Stimulated activated CD4-positive, alpha-beta T cell treated with anti-CD3 and anti-CD28 coated beads, Interleukin-2, amount 100 ng/mL, for 48 hours (primary cell): ENCODE measurements at regions not wholly inside any gene's neighbourhood (a gene's known extent, or its start where the extent isn't known, plus 50 kb on each side); places are given as distances from the start of the nearest gene placed in this dataset.

ENCODE experiments used
- DNase-seq, 2 donors: peaks; one replicate each; pipeline ENCODE4 v3.0.0-alpha.2; 2020

DNA sequence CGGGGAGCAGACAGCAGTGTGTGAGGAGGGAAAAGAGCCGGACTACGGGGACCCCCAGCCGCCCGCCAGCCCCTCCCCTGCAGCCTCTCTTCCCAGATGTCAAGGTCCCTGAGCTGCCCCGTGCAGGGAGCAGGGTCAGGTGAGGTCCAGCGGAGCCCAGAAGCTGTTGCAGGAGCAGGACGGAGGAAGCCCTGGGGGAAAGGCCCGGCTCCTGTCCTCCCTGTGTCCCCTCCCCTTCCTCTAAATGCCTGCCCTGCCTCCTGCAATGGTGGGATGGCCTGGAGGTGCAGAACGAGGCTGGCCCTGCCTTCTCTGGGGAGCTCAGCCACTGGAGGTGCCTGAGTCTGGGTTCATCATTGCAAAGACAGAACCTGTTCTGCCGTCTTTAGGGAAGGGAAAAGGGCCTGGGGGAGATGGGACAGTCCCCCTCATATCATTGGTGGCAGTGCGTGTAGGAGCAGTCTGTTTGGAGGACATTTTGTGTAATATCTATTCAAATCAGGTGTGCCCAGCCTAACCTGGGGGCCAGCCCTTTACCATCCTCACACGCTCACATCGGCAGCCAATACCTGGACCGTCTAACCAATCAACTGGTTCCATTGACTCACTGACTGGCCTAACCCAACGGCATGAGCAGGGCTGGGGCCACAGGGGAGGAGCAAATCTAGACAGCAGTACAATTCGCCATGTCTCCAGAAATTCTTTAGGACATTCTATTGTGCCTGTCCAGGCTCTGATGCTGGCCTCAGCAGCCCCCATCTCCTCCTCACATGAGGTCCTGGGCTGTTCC lies 364.1 kb upstream of the SFSWAP start:
- no peak for DNase-seq

DNA sequence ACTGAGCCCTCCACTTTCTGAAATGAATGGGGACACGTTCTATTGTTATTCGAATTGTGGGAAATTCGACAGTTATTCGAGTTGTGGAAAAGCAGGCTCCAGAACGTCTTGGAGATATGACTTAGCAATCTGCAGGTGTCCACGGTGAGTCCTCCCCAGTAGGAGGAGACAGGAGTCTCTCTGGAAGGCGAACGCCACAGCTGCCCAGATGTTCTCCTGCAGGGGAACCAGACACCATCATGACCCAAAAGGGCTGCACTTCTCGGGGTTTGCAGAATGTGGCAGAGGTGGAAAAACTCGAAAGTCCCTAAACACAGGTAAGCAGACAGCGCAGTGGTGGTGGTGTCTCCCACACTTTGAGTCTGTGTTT lies 363.6 kb upstream of the SFSWAP start:
- DNase-seq = no peak

DNA sequence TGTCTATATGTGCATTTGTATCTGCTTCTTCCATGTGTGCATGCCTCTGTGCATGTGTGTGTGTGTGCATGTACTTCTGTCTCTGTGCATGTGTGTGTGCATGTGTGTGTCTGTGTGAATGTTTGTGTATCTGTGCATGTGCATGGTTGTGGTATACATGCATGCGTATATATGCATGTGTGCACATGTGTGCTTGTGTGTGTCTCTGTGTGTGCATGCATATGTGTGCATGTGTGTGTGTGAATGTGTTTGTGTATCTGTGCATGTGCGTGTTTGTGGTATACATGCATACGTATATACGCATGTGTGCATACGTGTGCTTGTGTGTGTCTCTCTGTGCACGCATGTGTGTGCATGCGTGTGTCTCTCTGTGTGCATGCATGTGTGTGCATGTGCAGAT lies 363.2 kb upstream of the SFSWAP start:
- no peak for DNase-seq

- DNase-seq = no peak
Measured at GRCh38 chr12:131348231-131348630, 362.7 kb upstream of the SFSWAP start.

DNA sequence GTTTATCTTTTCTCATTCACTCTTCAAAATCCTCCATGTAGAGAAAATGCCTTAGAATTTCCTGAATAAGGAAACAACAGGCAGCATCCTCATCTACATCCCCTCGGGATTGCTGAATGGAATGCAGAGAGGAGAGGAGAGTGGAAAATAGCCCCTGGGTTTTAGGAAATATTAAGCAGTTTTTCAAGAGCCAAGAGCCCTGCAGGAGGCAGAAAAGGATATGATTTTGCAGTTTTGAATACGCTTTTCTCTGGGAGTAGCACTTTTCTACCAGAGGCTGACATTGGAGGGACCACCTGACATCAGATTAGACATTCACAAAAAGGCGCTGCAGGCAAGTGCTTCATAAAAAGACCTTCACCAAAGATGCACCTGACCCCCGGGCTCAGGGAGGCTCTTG lies 362.2 kb upstream of the SFSWAP start:
- DNase-seq = no peak

DNA sequence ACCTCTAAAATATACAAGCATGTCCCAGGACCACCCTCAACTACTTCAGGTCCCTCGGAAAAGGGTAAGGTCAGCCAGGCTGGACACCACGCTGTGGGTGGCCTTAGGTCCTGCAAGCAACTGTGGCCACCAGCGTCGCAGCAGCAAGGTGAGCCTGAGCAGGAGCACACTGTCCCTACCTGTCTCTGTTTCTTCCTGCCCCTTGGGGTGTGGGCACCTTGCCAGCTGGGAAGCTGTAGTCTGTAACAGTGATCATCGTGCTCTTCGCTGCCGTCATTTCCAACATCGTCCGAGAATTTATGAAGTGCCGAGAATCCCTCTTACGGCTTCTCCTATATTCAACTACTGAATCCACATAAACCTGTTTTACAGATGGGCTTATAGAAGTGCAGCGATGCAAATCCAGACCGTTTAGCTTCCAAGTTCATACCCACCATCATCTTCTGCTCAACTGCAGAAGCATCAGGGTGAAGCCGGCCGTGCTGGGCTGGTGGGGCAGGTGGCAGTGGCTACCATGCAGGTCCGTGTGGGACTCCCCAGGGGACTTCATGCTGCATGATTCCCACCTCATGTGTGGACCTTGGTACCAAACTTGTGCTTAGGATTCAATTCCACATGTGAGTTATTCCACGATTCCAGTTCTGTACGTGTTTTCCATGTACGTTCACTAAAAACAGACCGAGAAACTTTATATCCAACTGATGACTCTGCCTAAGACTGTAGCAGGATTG lies 361.3 kb upstream of the SFSWAP start:
- DNase-seq = no peak

DNA sequence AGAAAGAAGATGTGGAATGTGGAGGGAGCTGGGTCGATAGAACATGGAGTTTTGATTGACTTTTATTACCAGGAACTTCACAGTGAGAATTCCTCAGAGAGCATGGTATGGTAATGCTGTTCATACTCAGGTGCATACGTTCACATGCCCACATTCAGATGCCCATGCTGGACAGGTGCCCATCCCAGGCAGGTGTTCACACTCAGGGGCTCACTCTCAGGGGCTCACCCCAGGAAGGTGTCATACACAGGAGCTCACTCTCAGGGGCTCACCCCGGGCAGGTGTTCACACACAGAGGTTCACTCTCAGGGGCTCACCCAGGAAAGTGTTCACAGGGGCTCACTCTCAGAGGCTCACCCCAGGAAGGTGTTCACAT lies 360.0 kb upstream of the SFSWAP start:
- DNase-seq = no peak

GRCh38 chr12:131351319-131352028 lies 359.4 kb upstream of the SFSWAP start:
- DNase-seq = no peak

- no peak for DNase-seq
Measured at GRCh38 chr12:131352296-131352900, 358.5 kb upstream of the SFSWAP start.

DNA sequence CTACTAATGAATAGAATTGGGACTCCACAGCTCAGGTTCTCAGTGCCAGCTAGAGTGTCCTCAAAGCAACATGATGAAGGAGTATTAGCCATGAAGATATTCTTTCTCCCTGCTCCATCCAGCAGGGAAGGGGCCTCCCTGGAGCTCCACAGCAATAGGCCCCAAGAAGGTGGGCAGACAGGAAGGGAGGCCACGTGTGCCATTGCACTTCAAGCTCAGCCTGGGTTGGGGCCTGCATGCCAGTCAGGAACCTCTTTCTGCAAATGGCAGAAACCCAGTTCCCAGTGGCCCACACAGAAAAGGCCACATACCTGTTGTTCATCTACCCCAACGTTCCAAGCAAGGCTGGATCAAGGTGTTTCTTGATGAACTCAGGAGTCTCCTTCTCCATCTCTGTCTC lies 357.5 kb upstream of the SFSWAP start:
- no peak for DNase-seq

- no peak for DNase-seq
Measured at GRCh38 chr12:131353826-131354225, 357.1 kb upstream of the SFSWAP start.

GRCh38 chr12:131355361-131356245 lies 355.3 kb upstream of the SFSWAP start:
- DNase-seq = no peak

DNA sequence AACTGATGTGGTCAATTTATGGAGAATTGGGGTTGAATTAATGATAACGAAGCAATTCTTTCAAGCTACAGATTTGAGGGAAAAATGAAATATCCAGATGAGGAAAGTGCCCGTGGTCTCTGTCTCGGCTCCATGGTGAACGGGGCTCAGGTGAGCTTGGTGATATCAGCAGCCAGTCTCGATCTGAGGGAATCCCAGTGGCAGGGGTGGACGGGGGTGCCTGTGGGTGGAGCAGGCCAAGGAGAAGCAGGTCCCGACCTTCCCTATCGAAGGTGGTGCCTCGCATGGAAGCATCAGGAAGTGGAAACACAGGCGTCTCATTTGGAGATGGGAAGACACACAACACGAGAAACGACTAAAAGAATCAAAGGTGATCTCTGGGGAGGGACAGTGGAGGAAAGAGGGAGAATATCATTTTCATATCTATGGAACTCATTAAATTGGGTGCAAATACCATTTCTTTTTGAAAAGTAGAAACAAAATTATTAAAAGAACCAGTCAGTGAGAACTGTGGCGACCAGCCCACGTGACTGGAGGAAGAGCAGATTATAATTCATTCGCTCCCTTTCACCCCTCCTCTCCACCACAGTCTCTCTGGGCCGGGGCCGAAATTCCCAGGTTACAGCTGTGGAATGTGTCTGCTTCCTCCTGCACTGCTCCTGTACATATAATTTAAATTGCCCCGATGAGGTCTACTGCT lies 354.3 kb upstream of the SFSWAP start:
- no peak for DNase-seq

DNA sequence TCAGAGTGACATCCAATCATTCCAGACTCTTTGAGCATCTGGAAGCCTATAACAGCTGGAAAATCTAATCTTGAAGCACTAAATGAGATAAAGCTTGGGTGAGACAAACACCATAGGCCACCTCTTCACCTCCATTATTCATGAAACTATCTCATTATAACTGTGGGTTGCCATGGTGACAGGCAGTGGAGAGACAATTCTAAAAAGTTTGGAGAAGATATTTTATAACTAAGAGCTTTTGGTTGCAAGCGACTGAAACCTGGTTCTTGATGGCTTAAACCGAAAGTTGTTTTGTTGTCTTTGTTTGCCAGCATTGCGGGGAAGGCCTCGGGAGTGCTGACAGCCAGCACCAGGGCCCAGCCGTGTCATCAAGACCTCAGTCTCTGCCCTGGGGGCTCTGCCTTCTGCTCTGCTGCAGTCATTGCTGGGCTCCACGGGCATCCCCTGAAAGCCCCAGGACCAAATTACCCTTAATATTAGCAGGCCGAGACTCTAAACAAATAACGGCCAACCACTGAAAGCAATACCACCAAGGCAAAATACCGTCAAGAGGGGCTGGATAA lies 353.6 kb upstream of the SFSWAP start:
- DNase-seq = no peak

GRCh38 chr12:131357920-131358319 lies 353.0 kb upstream of the SFSWAP start:
- no peak for DNase-seq

DNA sequence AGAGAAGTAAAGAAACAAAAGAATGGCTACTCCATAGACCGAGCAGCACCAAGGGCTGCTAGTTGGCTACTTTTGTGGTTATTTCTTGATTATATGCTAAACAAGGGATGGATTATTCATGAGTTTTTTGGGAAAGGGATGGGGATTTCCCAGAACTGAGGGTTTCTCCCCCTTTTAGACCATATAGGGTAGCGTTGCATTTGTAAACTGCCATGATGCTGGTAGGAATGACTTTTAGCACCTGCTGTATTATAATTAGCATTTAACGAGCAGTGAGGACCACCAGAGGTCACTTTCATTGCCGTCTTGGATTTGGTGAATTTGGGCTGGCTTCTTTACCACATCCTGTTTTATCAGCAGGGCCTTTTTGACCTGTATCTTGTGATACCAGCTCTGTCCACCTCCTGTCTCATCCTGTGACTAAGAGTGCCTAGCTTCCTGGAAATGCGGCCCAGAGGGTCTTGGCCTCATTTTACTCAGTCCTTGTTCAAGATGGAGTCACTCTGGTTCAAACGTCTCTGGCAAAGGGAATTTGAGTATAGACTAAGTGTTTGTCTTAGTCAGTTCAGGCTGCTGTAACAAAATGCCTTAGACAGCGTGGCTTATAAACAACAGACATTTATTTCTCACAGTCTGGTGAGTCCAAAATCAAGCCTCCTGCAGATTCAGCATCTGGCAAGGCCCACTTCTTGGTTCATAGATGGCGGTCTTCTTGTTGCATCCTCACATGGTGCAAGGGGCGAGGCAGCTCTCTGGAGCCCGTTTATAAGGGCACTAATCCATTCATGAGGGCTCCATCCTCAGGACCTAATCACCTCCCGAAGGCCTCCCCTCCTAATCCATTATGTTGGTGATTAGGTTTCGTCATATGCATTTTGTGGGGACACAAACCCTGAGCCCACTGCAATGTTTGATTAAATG lies 348.3 kb upstream of the SFSWAP start:
- DNase-seq = no peak

GRCh38 chr12:131363393-131363792 lies 347.5 kb upstream of the SFSWAP start:
- DNase-seq = no peak

DNA sequence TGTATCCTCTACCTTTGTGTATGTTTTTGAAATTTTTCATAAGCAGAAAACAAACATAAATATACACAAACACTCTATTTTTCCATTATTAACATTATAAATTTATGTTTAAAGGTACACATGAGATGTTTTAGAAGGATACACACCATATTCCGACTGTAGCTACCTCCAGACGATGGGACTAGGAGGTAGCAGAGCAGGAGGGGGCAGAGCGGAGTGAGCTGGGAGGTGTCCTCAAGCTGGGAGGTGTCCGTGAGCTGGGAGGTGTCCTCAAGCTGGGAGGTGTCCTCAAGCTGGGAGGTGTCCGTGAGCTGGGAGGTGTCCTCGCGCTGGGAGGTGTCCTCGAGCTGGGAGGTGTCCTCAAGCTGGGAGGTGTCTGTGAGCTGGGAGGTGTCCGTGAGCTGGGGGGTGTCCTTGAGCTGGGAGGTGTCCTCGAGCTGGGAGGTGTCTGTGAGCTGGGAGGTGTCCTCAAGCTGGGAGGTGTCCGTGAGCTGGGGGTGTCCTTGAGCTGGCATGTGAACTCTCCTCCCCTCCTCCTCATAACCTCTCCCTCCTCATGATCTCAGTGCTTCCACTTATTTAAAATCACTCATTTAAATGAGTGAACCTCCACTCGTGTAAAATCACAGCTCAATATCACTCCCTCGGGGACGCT lies 346.9 kb upstream of the SFSWAP start:
- no peak for DNase-seq

GRCh38 chr12:131364903-131365820 lies 345.7 kb upstream of the SFSWAP start:
- no peak for DNase-seq
